Stimulated activated CD4-positive, alpha-beta T cell treated with anti-CD3 and anti-CD28 coated beads, Interleukin-4, amount 100 ng/mL, for 1 hour (primary cell): ENCODE measurements at regions not wholly inside any gene's neighbourhood (a gene's known extent, or its start where the extent isn't known, plus 50 kb on each side); places are given as distances from the start of the nearest gene placed in this dataset.

Experiments used
- DNase-seq: peaks from one replicate; pipeline ENCODE4 v3.0.0-alpha.2; 2020

DNA sequence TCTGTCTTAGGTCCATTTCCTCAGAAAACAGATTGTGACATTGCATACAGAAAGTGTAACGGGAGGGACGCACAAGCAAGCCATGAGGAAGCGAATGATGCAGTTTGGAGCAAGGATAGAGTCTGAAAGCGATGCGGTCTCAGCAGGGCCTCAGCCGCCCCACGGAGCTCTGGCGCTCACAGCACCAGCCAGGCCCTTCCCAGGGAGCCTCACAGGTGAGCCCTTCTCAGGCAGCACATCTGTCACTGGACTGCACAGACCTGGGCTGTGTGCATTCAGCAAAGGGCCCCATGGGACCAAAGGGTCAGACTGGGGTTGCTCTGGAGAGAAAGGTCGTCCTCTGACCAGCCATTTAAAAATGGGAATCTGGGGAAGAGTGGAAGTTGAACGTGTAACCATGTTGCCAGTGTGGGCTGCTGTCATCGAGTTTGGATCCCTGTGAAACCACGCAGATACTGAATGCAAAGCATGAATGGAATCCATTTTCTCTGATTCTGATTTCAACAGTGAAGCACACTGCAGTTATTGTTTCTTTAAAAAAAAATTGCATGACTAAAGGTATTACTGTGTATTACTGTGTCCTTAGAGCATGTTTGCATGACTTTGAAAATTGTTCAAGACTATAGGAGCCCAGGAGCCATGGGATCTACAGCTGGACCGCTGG is 350.0 kb upstream of the AKR1E2 start:
- no peak for DNase-seq

GRCh38 chr10:4474829-4475228 is 351.2 kb upstream of the AKR1E2 start:
- DNase-seq, result no peak

DNA sequence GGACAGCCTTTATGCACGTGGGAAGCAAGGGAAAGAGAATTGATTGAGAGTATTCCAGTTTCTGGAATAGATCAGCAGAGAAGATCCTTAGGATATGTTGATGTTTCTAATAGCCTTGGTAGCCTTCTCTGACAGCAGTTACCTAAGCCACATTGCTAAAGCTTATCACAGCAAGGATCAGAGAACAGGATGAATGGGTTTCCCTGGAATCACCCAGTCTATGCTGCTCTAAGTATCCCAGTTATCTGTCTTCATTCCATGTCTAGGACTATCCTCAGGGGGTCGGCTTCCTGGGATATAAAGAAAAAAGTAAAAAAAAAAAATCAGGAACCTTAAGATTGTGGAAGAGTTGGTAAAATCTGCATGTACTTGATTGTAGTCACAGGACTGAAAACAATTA is 352.0 kb upstream of the AKR1E2 start:
- DNase-seq, result no peak

DNA sequence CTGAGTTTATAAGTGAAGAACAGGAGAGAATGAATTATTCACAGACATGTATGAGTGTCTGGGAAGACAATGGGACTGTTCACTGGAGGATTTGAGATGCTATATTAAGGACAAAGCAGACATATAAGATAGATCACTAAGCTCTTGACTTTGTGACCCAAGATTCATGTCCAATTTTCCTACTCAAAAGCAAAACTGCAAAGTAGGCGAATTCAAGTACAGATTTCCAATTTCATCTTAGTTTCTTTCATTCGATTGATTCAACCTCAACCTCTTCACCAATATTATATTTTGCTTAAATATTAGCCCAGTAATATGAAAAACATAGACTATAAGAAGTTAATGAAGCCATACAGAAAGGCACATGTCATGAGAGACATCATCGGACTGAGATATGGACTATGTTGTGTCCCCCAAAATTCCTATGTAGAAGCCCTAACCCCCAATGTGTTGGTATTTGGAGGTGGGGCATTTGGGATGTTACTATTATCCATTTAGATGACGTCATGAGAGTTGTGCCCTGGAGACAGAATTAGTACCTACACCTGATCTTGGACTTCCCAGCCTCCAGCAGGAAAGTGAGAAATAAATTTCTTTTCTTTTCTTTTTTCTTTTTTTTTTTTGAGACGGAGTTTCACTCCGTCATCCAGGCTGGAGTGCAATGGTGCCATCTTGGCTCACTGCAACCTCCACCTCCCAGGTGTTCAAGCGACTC is 353.7 kb upstream of the AKR1E2 start:
- no peak for DNase-seq

DNA sequence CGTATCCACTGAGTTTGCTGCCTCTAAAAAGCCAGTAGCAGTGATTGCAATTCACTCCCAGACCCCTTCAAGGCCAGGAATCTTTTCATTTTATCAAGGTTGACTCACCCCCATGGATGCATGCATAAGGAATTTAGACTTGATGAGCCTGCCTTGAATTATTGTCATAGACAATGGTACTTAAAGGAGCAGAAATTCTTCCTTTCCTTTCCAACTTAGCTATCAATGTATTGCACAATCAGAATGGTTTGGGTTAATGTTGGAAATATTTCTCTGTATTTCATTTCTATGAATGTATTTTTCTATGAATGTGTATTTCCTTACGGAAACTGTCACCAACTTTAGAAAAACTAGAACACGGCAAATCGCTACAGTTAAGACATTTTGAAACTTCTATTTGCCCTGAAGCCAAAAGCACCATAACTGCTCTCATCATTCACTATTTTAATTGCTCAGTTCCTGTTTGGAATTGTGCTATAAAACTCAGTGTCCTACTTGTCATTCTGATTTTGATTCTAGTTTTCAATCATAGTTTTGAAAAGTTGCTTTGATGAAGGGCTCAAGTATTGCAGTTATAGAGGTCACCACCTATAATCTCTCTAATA is 355.7 kb upstream of the AKR1E2 start:
- DNase-seq, result no peak

DNA sequence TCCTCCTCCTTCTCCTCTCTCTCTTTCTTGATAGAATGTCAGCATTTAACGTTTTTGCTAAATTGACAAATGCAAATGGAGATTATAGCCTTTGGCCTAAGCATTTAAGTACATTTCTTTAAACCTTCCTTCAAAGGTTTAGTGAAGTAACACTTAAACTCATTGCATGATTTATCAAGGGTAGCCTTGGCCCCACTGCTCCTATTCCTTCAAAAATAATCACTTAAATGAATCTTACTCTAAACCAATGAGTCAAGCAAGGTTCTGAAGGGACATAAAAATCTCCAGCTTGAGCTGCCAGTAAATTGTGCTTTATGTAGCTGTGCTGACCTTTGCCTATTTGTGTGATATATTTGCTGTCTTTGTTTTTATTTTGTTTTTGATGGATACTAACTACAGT is 358.5 kb upstream of the AKR1E2 start:
- DNase-seq, result no peak

DNA sequence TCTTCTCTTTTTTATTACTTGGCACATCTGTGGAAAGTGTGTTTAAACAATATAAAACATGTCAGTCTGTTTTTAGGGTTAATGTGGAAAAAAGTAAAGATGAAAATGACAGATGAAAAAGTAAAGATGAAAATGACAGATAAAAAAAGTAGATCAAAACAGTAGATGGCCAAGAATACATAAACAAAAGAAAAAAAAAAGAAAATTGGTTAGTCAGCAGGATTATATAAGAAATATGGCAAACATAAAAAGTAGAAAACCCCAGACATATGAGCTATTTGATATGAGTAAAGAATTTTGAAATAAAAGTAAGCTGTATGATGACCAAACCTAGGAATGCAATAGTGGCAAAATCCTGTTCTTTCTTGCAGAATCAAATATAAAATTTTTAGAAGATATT is 365.7 kb upstream of the AKR1E2 start:
- DNase-seq, result no peak

GRCh38 chr10:4459531-4459930 is 366.5 kb upstream of the AKR1E2 start:
- no peak for DNase-seq

DNA sequence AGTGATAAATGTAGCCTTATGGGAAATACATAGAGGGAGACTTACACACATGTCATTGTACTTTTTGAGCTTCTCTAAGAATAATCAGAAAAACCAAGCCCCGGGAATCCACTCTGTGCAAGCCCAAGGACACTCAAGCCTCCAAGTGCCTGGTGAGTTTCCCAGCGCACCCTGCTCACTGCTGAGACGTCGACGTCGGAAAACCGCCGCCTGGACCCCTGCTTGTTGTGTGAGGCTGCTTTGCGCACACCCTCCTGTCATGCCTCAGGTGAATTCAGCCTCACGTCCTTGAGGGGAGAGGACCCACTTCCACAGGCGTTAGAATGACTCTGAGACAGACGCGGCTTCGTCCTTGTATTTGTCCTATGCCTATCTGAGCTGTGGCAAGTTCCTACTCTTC is 368.4 kb upstream of the AKR1E2 start:
- no peak for DNase-seq

- no peak for DNase-seq
Observed at GRCh38 chr10:4456776-4457175, 369.2 kb upstream of the AKR1E2 start.

DNA sequence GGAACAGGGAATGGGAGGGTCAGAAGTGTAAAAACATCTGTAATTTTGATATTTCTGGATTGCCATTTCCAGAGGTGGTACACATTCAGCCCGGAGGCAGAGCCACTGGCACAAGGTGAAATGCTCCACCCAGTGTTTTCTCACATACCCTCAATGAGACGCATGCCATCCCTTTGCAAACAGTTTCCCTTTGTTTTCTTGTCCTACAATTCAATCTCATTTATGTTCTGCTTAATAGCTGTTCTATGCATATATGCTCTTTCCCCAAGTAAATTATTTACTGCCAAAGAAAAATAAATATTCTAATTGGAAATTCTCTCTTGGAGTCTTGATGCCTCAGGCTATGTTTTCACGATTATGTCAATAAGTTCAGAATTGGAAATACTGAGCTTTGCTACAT is 369.7 kb upstream of the AKR1E2 start:
- no peak for DNase-seq

GRCh38 chr10:4453950-4454349 is 372.1 kb upstream of the AKR1E2 start:
- DNase-seq, result no peak

DNA sequence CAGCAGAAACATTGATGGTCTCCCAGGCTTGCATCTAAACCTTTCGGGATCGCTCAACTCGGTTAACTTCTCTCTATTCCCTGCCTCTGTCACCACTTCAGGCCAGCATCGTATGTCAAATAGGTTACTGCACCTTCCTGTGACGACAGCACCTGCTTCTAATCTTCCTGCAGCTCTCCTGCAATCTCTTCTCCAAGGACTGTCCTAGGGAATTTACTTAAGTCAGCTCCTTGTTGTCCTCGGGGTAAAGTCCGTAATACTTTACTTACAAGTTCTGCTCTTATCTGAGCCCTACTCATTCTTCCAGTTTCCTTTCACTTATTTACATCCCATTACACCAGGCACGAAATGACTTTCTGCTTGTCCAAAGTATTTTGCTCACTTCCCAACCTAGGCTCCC is 372.7 kb upstream of the AKR1E2 start:
- DNase-seq, result no peak

GRCh38 chr10:4450981-4451908 is 374.8 kb upstream of the AKR1E2 start:
- no peak for DNase-seq

DNA sequence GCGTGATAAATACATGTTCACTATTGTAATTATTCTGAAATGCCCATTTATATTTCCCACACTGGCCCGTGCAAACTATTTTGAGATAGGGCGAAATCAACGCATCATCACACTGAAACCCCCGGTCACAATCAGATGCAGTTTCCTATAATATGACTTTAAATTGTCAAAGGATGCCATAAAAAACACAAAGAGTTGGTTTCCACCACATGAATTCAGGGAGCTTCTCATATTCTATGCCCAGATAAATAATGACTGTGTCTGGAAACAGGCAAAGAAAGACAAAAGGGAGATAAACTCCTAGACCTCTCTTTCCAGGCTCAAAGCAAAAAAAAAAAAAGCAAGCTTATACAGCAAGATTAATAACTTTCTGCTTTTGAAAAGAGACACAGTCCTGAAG is 375.8 kb upstream of the AKR1E2 start:
- DNase-seq, result no peak

DNA sequence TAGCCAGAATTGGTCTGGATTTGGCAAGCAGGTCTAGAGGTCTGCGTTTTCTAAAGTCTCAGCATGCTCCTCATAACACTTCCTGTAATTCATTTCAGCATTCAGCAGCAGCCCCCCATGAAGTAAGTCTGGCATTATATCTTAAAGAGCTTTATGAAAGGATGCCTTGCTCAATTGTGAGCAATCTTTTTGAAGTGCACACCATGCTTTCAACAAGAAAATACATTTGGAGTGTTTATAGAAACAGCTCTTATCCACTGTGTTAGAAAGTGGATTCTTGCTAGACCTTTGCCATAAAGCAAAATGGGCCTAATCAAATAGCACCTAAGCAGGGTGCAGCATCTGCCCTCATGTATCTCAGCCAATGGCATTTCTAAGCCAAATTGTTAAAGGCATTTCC is 378.0 kb upstream of the AKR1E2 start:
- DNase-seq, result no peak

- no peak for DNase-seq
Observed at GRCh38 chr10:4443419-4443818, 382.6 kb upstream of the AKR1E2 start.

DNA sequence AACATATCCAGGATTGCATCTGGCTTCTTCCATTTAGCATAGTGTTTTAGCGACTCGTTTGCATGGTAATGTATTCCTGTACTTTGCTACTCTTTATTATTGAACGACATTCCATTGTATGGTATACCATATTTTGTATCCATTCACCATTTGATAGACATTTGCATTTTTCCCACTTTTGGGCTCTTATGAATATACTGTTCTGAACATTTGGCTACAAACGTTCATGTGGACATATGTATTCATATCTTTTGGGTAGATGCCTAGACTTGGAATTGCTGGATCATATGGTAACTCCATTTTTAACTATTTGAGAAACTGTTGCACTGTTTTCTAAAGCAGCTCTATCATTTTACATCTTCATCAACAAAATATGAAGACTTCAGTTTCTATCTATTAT is 383.7 kb upstream of the AKR1E2 start:
- DNase-seq, result no peak

- no peak for DNase-seq
Observed at GRCh38 chr10:4440260-4440659, 385.7 kb upstream of the AKR1E2 start.

- no peak for DNase-seq
Observed at GRCh38 chr10:4437791-4438190, 388.2 kb upstream of the AKR1E2 start.

- no peak for DNase-seq
Observed at GRCh38 chr10:4437061-4437460, 388.9 kb upstream of the AKR1E2 start.

DNA sequence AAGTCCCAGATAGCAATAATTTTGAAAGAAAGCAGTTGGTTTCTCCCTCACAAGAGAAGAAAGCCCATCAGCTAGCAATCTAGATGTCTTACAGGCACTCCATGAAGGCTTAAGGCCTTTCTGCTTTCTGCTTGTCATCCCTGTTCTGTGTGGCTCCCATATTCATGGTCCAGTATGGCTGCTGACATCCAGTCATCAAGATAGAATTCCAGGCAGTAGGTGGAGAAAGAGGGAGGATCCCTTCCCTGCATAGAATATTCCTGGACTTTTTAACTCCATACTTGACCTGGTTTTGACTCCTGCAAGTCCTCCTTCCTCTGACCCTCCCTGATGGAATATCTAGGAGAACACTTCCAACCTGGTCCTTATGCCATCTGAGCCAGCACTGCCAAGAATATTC is 389.9 kb upstream of the AKR1E2 start:
- DNase-seq, result no peak

GRCh38 chr10:4434516-4435071 is 391.4 kb upstream of the AKR1E2 start:
- DNase-seq, result no peak
